Neural progenitor cell (in vitro differentiated cells): ENCODE measurements at regions not wholly inside any gene's neighbourhood (a gene's known extent, or its start where the extent isn't known, plus 50 kb on each side); places are given as distances from the start of the nearest gene placed in this dataset.

Experiments
- EZH2 ChIP-seq: fragments of 200-600 bp; sonication (generic); IDR thresholded peaks from 2 replicates; pipeline ENCODE4 v1.6.1; 2017; ENCODE audit warnings: antibody characterized with exemption, mild to moderate bottlenecking, moderate library complexity
- EZH2phosphoT487 ChIP-seq: fragments of 200-600 bp; sonication (generic); IDR thresholded peaks from 2 replicates; pipeline ENCODE4 v1.6.1; 2017; ENCODE audit warnings: antibody characterized with exemption

- no peak for TF ChIP-seq EZH2phosphoT487
- no peak for TF ChIP-seq EZH2
Observed at GRCh38 chr14:101024686-101025085, 121.2 kb upstream of the RTL1 start.
